Activated CD8-positive, alpha-beta T cell treated with anti-CD3 and anti-CD28 coated beads for 36 hours (primary cell): ENCODE measurements at regions not wholly inside any gene's neighbourhood (a gene's known extent, or its start where the extent isn't known, plus 50 kb on each side); places are given as distances from the start of the nearest gene placed in this dataset.

Source experiments
- ATAC-seq: fragments of 200-7000 bp; cut with Tn5 transposase; one replicate; pipeline ENCODE4 v1.10.0; 2021; ENCODE audit warnings: mild to moderate bottlenecking, moderate library complexity
- CTCF ChIA-PET: fragments of 350-600 bp; sonication (Branson Sonifier 250); formaldehyde crosslinking; loops from one replicate; lab custom pipeline; 2021; ENCODE audit warnings: antibody characterized with exemption; lab: Charles Lee
- POLR2A ChIA-PET: fragments of 350-600 bp; sonication (Branson Sonifier 250); formaldehyde crosslinking; loops from one replicate; lab custom pipeline; 2021; ENCODE audit warnings: antibody characterized with exemption; lab: Charles Lee
- DNase-seq: peaks from one replicate; pipeline ENCODE4 v3.0.0-alpha.2; 2020
- H3K27ac Mint-ChIP-seq: one replicate; pipeline ENCODE4 v1.8.0; 2021; ENCODE audit warnings: mild to moderate bottlenecking, mixed read lengths
- H3K27me3 Mint-ChIP-seq: one replicate; pipeline ENCODE4 v1.8.0; 2021; ENCODE audit warnings: mixed read lengths
- H3K36me3 Mint-ChIP-seq: one replicate; pipeline ENCODE4 v1.8.0; 2021; ENCODE audit warnings: low read depth, mixed read lengths
- H3K4me1 Mint-ChIP-seq: one replicate; pipeline ENCODE4 v1.8.0; 2021; ENCODE audit warnings: low read depth, mixed read lengths
- H3K4me3 Mint-ChIP-seq: one replicate; pipeline ENCODE4 v1.8.0; 2021; ENCODE audit warnings: mild to moderate bottlenecking, moderate library complexity, mixed read lengths
- H3K9me3 Mint-ChIP-seq: one replicate; pipeline ENCODE4 v1.8.0; 2021; ENCODE audit warnings: mixed read lengths
- intact Hi-C: fragments of 100-400 bp; cut with micrococcal nuclease; formaldehyde crosslinking; loops from one replicate; pipeline ENCODE4 v1.10.0; 2022
- TF ChIP-seq, protein P1 (sequence below): fragments of 200-600 bp; IDR thresholded peaks from one replicate; pipeline ENCODE4 v1.8.0; 2022; ENCODE audit warnings: antibody characterized with exemption, mild to moderate bottlenecking

DNA sequence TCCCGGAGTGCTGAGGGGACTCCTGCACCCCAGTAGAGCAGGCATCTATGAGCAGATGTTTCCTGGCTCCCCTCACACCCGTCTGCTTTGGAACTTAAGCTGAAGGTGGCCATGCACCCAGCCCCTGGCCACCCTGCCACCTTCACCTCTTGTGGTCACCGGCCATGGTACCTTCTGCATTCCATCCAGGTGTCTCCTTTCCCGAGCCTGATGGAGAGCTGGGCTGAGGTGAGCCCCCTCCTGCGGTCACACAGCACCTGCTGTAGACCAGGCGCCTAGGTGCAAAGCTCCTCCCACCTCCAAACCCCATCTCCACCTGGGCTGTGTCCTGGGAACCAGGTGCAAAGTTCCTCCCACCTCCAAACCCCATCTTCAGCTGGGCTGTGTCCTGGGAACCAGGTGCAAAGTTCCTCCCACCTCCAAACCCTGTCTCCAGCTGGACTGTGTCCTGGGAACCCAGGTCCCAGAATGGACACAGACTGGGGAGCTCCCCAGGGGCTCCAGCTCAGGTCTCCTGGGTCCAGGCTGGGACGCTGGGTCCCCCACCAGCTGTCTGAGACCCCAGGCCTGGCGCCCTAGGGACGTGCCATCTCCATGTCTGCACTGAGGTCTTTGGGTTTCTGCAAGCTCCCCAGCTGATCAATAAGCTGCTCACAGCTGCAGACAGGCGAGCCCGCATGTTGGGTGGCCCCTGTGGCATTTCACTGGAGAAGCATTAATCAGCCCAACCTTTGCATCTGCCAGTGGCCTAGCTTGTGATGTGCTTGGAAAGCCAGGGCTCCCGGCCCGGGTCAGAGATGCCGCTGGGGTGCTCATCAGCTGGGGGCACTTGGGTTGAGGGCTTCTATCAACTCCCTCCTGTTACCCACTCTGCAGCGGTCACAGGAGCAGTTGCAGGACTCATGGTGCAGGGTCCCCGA, 61.2 kb upstream of the INPP5A start:
- ATAC-seq (no peak), DNase-seq (no peak)
- no peaks in the 10 kb centered on the region for H3K4me1 Mint-ChIP-seq
- H3K9me3 Mint-ChIP-seq: peaks cover 3% of the 10 kb centered on the region
- H3K4me3 Mint-ChIP-seq: no peak overlapping the region
- TF ChIP-seq, protein P1, sequence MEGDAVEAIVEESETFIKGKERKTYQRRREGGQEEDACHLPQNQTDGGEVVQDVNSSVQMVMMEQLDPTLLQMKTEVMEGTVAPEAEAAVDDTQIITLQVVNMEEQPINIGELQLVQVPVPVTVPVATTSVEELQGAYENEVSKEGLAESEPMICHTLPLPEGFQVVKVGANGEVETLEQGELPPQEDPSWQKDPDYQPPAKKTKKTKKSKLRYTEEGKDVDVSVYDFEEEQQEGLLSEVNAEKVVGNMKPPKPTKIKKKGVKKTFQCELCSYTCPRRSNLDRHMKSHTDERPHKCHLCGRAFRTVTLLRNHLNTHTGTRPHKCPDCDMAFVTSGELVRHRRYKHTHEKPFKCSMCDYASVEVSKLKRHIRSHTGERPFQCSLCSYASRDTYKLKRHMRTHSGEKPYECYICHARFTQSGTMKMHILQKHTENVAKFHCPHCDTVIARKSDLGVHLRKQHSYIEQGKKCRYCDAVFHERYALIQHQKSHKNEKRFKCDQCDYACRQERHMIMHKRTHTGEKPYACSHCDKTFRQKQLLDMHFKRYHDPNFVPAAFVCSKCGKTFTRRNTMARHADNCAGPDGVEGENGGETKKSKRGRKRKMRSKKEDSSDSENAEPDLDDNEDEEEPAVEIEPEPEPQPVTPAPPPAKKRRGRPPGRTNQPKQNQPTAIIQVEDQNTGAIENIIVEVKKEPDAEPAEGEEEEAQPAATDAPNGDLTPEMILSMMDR: no peak
- intact Hi-C loops: no loop called here
- peaks cover 5% of the 10 kb centered on the region for H3K27me3 Mint-ChIP-seq
- ChIA-PET POLR2A (interaction anchor here (0.7 to 0.8 kb wide), 2 partner anchors 94 to 120 kb away, joined by 3 read pairs; no protein-coding TSS in a partner anchor), CTCF (no interaction called here)
- H3K36me3 Mint-ChIP-seq: no peaks in the 10 kb centered on the region
- no peak overlapping the region for H3K27ac Mint-ChIP-seq

DNA sequence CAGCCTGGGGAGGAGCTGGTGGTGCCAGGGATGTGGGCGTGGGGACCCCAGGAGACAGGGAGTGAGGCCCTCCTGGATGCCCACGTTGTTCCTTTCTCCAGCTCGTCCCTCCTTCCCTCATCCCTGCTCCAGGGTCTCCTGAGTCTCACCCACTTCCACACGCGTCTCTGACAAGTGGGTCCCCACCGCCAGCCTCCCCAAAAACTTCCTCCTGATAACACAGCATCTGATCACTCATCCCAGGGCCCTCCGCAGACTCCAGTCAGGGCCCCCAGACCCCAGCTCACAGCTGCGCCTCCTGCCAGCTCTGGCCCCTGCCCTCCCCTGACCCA, 60.6 kb upstream of the INPP5A start:
- ChIA-PET POLR2A (interaction anchor here (0.8 kb wide), 1 partner anchor 93 kb away, joined by 3 read pairs; no protein-coding TSS in a partner anchor), CTCF (no interaction called here)
- intact Hi-C loops: no loop called here
- TF ChIP-seq, protein P1: no peak
- H3K4me3 Mint-ChIP-seq: no peak overlapping the region
- H3K9me3 Mint-ChIP-seq: peaks cover 2% of the 10 kb centered on the region
- DNase-seq (no peak), ATAC-seq (no peak)
- H3K4me1 Mint-ChIP-seq: no peaks in the 10 kb centered on the region
- no peaks in the 10 kb centered on the region for H3K36me3 Mint-ChIP-seq
- no peak overlapping the region for H3K27ac Mint-ChIP-seq
- H3K27me3 Mint-ChIP-seq: peaks cover 6% of the 10 kb centered on the region

DNA sequence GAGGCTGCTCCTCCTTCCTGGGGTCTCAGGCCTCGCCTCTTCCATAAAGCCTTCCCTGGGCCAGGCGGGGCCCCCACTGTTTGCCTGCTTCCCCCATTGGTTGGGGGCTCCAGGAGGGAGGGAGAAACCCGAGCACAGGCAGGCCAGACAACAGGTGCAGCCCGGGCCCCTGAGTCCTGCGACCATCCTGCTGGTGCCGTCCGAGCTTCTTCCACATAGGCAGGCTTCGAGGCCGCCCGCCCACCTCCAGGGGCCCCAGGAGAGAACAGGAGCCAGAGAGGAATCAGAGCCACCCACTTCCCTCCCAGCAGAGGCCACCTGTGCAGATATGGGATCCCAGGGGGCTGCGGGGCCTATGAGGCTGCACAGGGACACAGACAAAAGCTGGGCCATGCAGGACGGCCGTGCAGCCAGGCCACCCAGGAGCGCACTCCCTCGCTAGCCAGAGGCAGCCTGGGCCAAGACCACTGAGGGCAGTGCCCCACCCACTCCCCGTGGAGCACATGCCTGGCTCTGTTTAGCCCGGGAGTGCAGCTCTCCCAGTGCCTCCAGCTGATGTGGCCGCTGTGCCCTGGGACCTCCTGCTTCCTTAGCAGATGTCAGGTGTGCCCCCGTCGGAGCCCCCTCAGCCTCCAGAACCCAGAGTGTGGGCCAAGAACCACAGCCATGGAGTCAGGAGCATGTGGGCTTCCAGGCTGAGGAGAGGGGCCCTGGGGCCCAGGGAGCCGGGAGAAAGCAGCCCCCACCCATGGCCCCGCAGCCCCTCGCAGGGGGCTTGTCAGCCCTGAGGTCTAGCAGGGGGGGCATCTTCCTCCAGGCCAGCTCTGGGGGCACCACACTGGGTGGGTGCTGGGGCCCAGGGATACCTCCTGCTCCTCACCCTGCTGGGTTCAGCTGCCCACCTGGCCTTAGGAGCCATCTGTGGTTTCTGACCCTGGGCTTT, 59.9 kb upstream of the INPP5A start:
- Mint-ChIP-seq H3K27me3 (peaks cover 7% of the 10 kb centered on the region), H3K4me3 (no peak overlapping the region), H3K36me3 (no peaks in the 10 kb centered on the region), H3K9me3 (no peaks in the 10 kb centered on the region), H3K27ac (no peak overlapping the region), H3K4me1 (no peaks in the 10 kb centered on the region)
- ChIA-PET POLR2A (no interaction called here), CTCF (no interaction called here)
- no peak for ATAC-seq
- intact Hi-C loops: no loop called here
- TF ChIP-seq, protein P1: no peak
- DNase-seq: no peak

DNA sequence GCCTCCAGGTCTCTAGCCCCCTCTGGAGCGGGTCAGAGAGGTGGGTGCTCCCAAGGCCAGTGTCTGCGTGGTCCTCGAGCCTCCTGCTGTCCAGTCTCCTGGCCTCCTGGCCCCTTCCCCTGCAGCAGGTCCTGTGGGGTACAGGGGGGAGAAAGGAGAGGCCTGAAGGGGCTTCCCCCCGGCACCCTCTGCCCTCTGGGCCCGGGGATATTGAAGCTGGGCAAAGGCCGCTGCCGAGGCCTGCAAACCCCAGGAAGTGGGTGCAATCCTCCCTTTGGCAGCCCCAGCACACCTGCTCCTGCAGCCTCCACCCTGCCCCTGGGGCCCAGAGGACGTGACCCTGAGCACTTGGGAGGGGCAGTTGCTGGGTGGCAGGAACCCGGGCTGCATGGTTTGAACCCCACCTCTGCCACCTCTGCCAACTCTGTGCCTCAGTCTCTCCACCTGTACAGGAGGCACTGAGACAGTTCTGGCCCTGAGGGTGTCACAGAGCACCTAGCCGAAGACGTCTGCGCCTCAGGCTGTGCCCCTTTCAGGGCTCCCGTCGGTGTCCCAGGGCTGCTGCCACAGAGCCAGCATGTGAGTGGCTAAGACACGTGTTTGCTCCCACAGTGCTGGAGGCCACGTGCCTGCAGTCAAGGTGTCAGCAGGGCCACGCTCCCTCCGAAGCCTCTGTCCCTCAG, 59.1 kb upstream of the INPP5A start:
- no peaks in the 10 kb centered on the region for H3K4me1 Mint-ChIP-seq
- H3K27me3 Mint-ChIP-seq: peaks cover 7% of the 10 kb centered on the region
- POLR2A ChIA-PET: no interaction called here
- CTCF ChIA-PET: no interaction called here
- H3K9me3 Mint-ChIP-seq: no peaks in the 10 kb centered on the region
- H3K4me3 Mint-ChIP-seq: no peak overlapping the region
- ATAC-seq (no peak), DNase-seq (no peak)
- TF ChIP-seq, protein P1: no peak
- intact Hi-C loops: no loop called here
- H3K36me3 Mint-ChIP-seq: no peaks in the 10 kb centered on the region
- H3K27ac Mint-ChIP-seq: no peak overlapping the region
